Ovary (tissue), 7 donors: ENCODE measurements at regions not wholly inside any gene's neighbourhood (a gene's known extent, or its start where the extent isn't known, plus 50 kb on each side); places are given as distances from the start of the nearest gene placed in this dataset.

ENCODE experiments used
- DNase-seq, 5 donors: peaks; one replicate each; pipeline ENCODE4 v3.0.0-alpha.2; 2019 to 2020
- H3K27ac ChIP-seq, 2 donors: fragments of 200-600 bp; one replicate each; pipeline versions ENCODE4 v1.5.1 to v1.8.0; 2019 to 2022
- H3K27me3 ChIP-seq: fragments of 200-600 bp; one replicate; pipeline ENCODE4 v1.8.0; 2022
- H3K36me3 ChIP-seq: fragments of 200-600 bp; sonication (generic); one replicate; pipeline ENCODE4 v1.5.1; 2019
- H3K4me1 ChIP-seq: one replicate; pipeline ENCODE4 v1.8.1; 2013; ENCODE audit warnings: mild to moderate bottlenecking, moderate library complexity; ENCODE audit not compliant: insufficient read depth
- H3K4me3 ChIP-seq: fragments of 200-600 bp; sonication (generic); one replicate; pipeline ENCODE4 v1.5.1; 2017
- H3K9me3 ChIP-seq, 2 donors: fragments of 200-600 bp in 1 of 2; sonication (generic) in 1 of 2; one replicate each; pipeline versions ENCODE4 v1.5.1 to v1.8.1; 2013 to 2019; ENCODE audit warnings: mild to moderate bottlenecking in 1 of 2, moderate library complexity in 1 of 2
- EP300 ChIP-seq: sonication (generic); formaldehyde crosslinking; IDR thresholded peaks from one replicate; pipeline ENCODE4 v1.6.1; 2017; ENCODE audit warnings: antibody characterized with exemption
- POLR2A ChIP-seq: fragments of 450-650 bp; IDR thresholded peaks from one replicate; pipeline ENCODE4 v1.6.1; 2017; ENCODE audit warnings: antibody characterized with exemption, mild to moderate bottlenecking, moderate library complexity
- WGBS, 3 donors: extraction: QIAGEN DNeasy Blood & Tissue Kit in 1 of 3; methylation state at CpG; one replicate each; pipeline versions ENCODE4 v1.1.5 to v1.1.7; 2013 to 2017; 5-methylcytosine and 5-hydroxymethylcytosine counted together
- intact Hi-C, 4 donors: fragments of 100-400 bp; cut with DNase I; formaldehyde crosslinking; loops; one replicate each; pipeline versions ENCODE4 v1.11.0 to v1.15.1; 2022 to 2023
- TF ChIP-seq, protein P1 (sequence below), 3 donors: fragments of 450-650 bp in 2 of 3; fragments of 200-600 bp in 1 of 3; IDR thresholded peaks; one replicate each; pipeline versions ENCODE4 v1.5.1 to v1.8.0; 2016 to 2022; ENCODE audit warnings: antibody characterized with exemption in 3 of 3, mild to moderate bottlenecking in 1 of 3
- donor health status: DM: no; HTN: no; CAD: no; lungs with moderate emphysema.
- donor health status: DM: no; HTN: no; CAD: no.
- donor health status: Bipolar disorder and iron deficiency.
- donor health status: DM: no; HTN: no; CAD: no.
- donor health status: DM: yes; HTN: yes; CAD: no.

DNA sequence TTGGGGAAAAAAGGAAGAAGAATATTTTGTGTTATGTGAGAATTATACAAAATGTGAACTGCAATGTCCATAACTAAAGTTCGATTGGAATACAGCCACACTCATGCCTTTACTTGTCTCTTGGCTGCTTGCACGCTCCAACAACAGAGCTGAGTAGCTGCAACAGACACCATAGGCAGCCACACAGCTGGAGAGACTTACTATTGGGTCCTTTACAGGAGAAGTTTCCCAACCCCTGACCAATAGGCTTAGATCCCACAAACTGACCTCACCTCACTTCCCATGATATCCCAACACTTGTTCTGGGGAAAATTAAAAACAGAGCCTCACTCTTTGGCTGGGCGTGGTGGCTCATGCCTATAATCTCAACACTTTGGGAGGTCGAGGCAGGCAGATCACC, 213.8 kb downstream of the SH3BP4 start:
- TF ChIP-seq, protein P1, sequence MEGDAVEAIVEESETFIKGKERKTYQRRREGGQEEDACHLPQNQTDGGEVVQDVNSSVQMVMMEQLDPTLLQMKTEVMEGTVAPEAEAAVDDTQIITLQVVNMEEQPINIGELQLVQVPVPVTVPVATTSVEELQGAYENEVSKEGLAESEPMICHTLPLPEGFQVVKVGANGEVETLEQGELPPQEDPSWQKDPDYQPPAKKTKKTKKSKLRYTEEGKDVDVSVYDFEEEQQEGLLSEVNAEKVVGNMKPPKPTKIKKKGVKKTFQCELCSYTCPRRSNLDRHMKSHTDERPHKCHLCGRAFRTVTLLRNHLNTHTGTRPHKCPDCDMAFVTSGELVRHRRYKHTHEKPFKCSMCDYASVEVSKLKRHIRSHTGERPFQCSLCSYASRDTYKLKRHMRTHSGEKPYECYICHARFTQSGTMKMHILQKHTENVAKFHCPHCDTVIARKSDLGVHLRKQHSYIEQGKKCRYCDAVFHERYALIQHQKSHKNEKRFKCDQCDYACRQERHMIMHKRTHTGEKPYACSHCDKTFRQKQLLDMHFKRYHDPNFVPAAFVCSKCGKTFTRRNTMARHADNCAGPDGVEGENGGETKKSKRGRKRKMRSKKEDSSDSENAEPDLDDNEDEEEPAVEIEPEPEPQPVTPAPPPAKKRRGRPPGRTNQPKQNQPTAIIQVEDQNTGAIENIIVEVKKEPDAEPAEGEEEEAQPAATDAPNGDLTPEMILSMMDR (IDR thresholded peaks at IDR 0.05), result no peak
- TF ChIP-seq EP300, result no peak
- no peak for TF ChIP-seq POLR2A
- Histone ChIP-seq H3K36me3 (no peaks in the 10 kb centered on the region), H3K9me3 (no peaks in the 10 kb centered on the region), H3K27ac (no peak overlapping the region), H3K27me3 (no peaks in the 10 kb centered on the region), H3K4me3 (no peak overlapping the region), H3K4me1 (no peaks in the 10 kb centered on the region)
- no peak for DNase-seq
- intact Hi-C loops, result no loop called here
- WGBS, 3 donors, result 78 to 82% (median 82%) methylated on average over 4 of the region's 4 CpGs

DNA sequence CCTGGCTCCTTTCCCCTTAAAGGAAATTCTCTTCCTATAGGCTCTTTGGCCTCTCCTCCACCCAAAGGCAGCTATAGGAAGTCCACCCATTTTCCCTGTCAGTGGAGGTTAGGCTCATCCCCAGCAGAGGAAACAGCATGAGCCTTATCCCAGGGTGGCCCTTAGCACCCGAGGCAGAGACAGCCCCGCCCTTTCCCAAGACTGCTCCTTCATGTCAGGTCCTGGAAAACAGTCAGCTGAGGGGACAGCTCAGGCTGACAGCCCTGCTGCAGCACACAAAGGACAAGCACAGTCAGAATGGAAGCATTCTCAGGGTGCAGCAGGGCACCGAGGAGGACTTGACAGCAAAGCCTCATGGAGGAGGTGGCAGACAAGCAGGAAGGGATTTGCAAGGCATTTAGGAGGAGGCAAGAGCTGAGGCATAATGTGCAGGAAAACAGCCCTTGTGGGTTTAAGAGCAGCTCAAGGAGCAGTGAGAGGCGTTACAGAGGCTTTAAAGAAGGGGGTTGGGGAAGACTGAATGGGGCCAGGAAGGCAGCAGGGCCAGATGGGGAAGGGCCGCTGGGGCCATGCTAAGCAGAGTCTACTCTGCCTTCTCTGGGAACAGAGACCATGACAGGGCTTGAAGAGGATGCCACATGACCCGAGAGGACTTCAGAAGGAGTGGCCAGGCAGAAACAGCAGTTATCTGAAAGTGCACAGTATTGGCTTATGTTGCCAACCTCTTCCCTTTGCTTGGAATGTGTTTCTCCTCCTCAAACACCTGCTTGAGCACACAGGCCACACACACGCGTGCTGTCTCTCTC, 216.6 kb downstream of the SH3BP4 start:
- H3K9me3 ChIP-seq, result no peaks in the 10 kb centered on the region
- no peak for DNase-seq
- intact Hi-C loops, result no loop called here
- no peak overlapping the region for H3K4me3 ChIP-seq
- TF ChIP-seq EP300 (no peak), POLR2A (no peak)
- TF ChIP-seq, protein P1 (IDR thresholded peaks at IDR 0.05), result no peak
- H3K27me3 ChIP-seq, result no peaks in the 10 kb centered on the region
- WGBS, 3 donors, result 63 to 67% (median 66%) methylated on average over 8 of the region's 8 CpGs
- H3K36me3 ChIP-seq, result no peaks in the 10 kb centered on the region
- H3K27ac ChIP-seq, result no peak overlapping the region
- no peaks in the 10 kb centered on the region for H3K4me1 ChIP-seq

DNA sequence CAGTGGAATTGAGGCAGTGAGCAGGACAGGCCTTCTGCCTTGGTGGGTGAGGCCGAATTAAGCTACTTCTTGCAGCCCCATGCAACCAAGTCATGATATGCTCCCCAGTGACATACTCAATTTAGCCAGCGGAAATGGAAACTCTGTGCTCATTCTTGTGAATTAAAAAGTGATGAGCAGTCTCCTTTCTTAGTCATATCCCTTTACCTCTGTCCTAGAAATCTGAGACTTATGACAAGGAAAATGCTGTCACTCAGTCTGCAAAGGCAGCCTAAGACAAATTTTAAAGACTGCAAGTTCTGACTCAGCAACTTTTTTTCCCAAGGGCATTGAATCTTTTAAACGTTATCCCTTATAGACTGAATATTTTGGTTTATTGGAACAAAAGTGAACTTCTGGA, 218.2 kb downstream of the SH3BP4 start:
- intact Hi-C loops, result no loop called here
- no peaks in the 10 kb centered on the region for H3K27me3 ChIP-seq
- DNase-seq, result no peak
- TF ChIP-seq EP300, result no peak
- TF ChIP-seq, protein P1 (IDR thresholded peaks at IDR 0.05), result no peak
- TF ChIP-seq POLR2A, result no peak
- no peaks in the 10 kb centered on the region for H3K36me3 ChIP-seq
- no peaks in the 10 kb centered on the region for H3K9me3 ChIP-seq
- WGBS, 3 donors, result 61 to 67% (median 66%) methylated on average over 3 of the region's 3 CpGs
- no peak overlapping the region for H3K4me3 ChIP-seq
- H3K27ac ChIP-seq, result no peak overlapping the region
- H3K4me1 ChIP-seq, result no peaks in the 10 kb centered on the region

DNA sequence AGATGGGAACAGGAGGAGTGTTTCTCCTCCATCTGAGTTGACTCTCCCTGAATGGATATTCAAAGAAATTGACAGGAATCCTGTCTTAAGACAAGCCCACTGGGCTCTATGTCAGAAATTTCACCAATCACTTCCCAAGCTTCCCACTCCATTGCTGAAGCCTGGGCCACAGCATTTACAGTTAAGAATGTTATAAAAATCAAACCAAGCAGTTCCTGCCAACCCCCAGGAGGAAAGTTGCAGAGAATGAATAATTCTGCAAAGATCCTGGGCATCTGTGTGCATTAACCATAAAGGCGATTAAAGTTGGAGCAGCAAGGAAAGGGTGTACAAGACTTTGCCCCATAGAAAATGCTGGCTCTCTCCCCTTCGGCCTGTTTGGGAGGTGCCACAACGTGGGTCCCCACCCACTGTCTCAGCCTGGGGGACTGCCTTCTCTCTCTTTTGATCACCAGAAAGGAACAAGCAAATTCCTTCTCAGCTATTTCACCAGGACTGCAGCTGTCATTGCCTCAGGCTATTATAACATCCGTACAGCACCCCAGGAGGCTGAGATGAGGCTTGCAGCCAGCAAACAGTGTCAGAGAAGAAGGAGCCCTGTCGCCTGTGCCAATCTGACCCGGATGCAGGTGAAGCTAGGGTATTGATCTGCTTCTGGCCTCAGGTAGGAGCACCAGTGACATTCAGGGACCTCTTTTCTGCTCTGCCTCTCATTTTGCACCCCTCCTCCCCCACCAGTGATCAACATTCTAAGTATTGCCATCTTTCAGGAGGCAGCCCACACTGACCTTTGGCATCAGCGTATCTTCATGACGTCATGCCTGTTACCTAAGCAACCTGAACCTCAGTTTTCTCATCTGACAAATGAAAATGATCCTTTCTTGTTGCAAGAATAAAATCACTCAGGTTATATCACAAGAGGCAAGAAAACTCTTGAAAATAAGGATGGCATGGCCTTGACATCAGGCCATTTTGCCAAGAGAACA, 219.0 kb downstream of the SH3BP4 start:
- H3K27ac ChIP-seq, result no peak overlapping the region
- H3K9me3 ChIP-seq, result no peaks in the 10 kb centered on the region
- no peaks in the 10 kb centered on the region for H3K4me1 ChIP-seq
- H3K4me3 ChIP-seq, result no peak overlapping the region
- H3K36me3 ChIP-seq, result no peaks in the 10 kb centered on the region
- TF ChIP-seq, protein P1 (IDR thresholded peaks at IDR 0.05), result no peak
- TF ChIP-seq EP300, result no peak
- intact Hi-C loops, result no loop called here
- H3K27me3 ChIP-seq, result no peaks in the 10 kb centered on the region
- DNase-seq, result no peak
- WGBS, 3 donors, result 37 to 49% (median 41%) methylated on average over 8 of the region's 8 CpGs
